ENCODE measurements at regions not wholly inside any gene's neighbourhood (a gene's known extent, or its start where the extent isn't known, plus 50 kb on each side); places are given as distances from the start of the nearest gene placed in this dataset.
"Not testable (repeated sequence)": the region's sequence is repeated elsewhere in the genome, so short reads cannot be mapped to it uniquely, and the experiment has no call there.

DNA sequence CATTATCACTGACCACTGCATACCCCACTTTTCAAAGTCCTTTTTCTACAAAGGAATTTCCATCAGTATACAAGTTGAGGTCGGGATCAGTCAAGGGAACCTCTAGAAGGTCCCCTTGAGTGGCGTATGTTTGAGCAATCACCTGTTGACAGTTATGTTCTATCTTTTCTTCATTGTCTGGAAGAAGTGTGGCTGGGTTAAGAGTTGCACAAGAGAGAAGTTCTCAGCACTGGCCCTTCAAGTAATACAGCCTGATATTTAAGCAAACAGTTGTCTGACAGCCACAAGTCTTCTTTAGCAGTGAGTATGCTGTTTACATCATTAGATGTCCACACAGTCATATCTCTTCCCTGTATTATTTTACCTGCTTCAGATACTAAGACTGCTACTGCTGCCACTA is 56.7 kb upstream of the CSF1 start:
- TF ChIP-seq CTCF, POLR2A (IDR thresholded peaks at IDR 0.05): not testable (repeated sequence)

Data from lower leg skin (tissue), 3 donors.